ENCODE measurements at regions not wholly inside any gene's neighbourhood (a gene's known extent, or its start where the extent isn't known, plus 50 kb on each side); places are given as distances from the start of the nearest gene placed in this dataset.

GRCh38 chr6:105501826-105502344 lies 99.0 kb upstream of the PREP start:
- TF ChIP-seq CTCF (CRISPR knock-in tag; IDR thresholded peaks at IDR 0.05) (no peak), TP53 (CRISPR knock-in tag; conservative IDR thresholded peaks at IDR 0.05) (no peak)
- TF ChIP-seq, protein P1, sequence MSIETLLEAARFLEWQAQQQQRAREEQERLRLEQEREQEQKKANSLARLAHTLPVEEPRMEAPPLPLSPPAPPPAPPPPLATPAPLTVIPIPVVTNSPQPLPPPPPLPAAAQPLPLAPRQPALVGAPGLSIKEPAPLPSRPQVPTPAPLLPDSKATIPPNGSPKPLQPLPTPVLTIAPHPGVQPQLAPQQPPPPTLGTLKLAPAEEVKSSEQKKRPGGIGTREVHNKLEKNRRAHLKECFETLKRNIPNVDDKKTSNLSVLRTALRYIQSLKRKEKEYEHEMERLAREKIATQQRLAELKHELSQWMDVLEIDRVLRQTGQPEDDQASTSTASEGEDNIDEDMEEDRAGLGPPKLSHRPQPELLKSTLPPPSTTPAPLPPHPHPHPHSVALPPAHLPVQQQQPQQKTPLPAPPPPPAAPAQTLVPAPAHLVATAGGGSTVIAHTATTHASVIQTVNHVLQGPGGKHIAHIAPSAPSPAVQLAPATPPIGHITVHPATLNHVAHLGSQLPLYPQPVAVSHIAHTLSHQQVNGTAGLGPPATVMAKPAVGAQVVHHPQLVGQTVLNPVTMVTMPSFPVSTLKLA (IDR thresholded peaks at IDR 0.05): no peak
